SIG-M5 (cell line): ENCODE measurements at regions not wholly inside any gene's neighbourhood (a gene's known extent, or its start where the extent isn't known, plus 50 kb on each side); places are given as distances from the start of the nearest gene placed in this dataset.
"Not testable (repeated sequence)": the region's sequence is repeated elsewhere in the genome, so short reads cannot be mapped to it uniquely, and the experiment has no call there.

ENCODE experiments used
- DNase-seq: peaks from one replicate; lab custom pipeline; 2025; lab: John Stamatoyannopoulos, UW

DNA sequence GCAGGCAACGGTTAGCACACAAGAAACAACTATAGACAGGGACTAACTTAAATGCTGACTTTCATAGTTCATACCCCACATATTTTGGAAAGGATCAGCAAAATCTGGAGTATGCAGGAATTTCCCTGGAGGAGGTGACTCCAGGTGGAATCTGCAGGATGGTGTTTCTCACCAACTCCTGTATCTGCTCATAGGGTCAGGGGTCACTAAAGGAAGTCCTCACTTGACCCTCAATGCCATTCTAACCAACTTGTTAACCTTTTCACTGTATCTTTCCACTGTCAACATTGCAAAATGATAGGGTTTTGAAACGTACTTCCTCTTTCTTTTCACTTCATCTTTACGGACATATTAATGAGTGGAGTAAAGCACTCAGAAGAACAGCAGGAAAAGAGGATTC is 207.0 kb upstream of the CXCR4 start:
- peak; percentile 87 for DNase-seq

DNA sequence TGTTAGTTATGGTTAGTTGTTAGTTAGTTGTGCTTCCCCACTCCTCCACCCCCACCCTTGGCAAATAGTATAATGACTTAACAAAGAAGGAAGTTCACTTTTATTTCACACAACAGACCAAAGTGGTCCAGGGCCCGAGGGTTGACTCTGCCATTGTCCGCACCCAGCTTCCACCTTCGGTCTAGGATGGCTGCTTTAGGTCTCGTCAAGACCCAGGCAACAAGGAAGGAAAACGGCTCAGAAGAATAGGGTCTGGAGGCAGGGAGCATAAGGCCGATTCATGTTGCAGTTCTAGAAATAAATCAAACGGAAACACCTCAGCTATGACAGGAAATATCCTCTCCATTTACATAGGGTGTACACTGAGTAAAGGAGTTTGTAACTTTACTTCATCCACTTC is 206.0 kb upstream of the CXCR4 start:
- DNase-seq: no peak

DNA sequence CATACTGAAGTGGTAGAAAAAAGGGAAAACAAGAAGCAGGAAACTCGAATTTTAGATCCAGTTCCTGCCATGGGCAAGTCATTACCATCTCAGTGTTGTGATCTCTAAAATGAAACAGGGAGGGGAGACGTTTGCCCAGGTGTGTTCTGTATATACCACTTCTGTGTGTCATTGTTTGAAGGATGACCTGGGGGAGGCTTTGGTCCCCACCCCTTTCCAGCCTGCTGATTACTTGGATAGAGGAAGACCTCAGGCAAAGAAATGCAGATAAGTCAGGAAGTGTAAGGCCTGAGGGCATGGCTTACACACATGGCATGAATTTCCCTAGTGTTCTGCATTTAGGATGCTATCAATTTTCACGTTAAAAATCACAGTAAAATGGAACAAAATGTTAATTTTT is 205.2 kb upstream of the CXCR4 start:
- no peak for DNase-seq

DNA sequence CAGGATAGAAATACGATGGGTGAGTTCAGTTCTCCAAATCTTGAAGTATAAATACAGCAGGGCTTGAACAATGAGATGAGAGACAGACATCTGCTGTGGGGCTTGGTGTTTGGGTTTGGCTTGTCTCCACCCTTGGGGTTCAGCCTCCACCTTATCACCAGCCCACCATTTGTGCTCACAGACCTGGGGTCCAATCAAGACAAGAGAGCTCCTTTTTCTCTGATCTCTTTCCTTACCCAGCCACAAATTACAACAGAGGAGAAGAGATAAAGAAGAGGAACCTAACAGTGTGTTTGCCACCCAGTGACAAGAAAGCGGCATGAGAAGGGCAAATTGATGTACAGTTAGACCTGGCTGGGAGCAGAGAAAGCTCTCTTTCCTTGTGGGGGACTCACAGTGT is 204.5 kb upstream of the CXCR4 start:
- no peak for DNase-seq

DNA sequence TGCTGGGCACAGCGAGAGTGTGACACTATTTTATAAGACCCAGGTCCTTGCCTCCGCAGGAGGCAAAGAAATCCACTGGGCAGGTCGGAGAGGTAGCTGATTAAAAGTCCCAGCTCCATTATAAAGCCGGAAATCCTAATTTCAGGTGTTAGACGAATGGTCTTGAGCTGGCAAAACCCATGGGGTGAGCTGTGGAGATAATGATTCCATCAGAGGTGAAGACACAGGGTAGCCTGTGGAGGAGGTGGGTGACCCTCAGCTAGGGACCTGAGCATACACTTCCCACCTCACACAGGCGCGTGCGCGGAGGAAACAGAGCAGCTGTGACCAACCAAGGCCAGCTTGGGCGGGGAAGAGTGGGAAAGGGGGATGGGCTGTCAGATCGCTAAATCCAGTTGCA is 201.7 kb upstream of the CXCR4 start:
- no peak for DNase-seq

DNA sequence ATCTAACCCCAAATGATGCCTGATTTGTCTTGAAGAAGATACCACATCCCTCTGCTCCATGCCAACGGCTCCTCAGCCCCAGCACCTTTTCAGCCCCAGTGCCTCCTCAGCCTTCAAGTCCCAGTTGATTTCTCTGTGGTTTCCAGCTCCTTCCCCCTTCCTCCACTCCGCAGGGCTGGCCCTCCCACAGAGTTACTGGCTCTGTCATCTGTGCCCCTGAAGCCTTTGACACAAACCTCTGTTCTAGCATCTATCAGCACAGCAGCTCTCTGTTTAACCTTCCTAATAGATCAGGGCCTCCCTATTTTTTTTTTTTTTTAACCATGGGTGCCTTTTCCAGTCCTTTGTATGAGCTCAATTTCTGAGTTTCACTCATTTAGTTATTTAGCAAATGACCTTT is 201.3 kb upstream of the CXCR4 start:
- DNase-seq: no peak

DNA sequence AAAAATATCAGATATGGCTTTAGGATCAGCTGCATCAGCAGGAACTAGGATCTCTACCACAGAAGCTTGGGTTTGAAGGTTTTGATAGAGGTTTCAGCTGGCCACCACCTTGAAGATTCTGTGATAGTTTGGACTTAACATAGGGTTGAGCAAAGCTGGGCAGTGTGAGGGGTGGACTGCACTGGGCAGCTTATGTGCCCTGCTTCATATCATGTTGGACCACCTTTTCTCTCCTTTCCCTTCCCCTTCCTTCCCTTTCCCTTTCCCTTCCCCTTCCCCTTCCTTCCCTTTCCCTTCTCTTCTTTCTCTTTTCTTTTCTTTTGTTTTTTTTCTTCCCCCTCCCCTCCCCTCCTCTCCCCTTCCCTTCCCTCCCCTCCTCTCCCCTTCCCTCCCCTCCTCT is 196.3 kb upstream of the CXCR4 start:
- DNase-seq: no peak

DNA sequence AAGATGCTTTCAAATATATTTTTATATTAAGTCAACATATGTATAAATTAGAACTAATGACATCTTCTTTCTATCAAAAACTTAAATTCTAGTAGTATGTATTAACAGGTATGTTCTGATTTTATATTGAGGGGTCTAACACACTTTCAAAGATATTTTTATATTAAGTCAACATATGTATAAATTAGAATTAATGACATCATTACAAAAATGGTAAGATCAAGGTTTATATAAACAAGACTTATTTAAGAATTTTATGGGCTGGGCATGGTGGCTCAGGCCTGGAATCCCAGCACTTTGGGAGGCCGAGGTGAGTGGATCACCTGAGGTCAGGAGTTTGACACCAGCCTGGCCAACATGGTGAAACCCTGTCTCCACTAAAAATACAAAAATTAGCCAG is 194.6 kb upstream of the CXCR4 start:
- not testable (repeated sequence) for DNase-seq

DNA sequence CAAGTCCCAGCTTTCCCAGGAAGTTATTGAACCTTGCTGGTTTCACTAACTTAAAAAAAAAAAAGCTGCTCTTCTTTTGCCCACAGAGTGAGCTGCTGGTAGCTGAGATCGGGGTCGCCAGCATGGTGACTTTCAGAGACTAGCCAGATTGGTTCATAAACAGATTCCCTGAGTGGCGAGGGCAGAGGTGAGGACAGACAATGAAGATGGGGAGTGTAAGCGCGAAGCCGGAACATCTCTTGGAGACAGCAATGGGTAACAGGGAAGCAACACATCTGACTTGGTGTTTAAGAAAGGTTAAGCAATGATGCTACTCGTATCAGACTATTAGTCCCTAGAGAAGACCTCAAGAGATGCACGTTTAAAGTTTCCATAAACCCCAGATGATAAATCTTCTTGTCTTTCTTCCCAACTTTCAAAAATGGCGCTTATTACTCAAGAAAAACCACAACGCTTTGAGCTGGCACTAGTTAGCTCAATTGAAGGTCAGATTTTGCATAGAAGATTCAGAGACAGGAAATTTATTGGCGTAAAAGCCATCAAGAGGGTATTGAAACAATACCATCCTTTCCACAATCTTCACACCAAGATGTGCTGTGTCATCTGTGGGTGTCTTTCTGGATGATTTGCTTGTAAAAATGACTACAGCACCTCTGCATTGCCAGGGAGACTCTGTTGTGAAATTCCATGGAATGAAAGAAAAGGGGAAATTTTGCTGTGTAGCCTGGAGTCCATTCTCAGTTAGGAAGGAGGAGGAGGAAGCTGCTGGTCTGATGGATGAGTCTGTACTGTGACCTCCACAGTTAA is 193.1 kb upstream of the CXCR4 start:
- DNase-seq: no peak

DNA sequence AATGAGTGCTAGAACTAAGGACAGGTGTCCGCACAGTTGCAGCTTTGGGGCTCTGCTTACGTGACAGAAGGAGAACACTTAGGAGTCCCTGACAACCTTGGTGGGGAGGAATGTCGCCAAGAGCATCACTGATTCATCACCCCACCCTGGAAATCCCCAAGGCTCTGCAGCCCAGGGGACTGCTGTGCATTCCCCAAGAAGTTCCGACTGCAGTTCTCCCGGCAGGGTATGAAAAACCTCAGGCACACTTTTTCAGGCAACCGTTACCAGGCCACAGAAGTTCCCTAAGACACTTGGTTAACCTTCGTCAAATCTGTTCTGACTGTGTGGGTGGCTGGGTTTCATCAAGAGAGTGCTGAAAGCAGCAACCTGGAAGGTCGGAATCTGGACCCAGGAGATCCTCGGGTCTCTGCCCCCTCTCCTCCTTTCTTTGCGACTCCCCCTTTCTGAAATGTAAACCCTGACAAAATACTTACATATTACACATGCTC is 192.1 kb upstream of the CXCR4 start:
- no peak for DNase-seq

DNA sequence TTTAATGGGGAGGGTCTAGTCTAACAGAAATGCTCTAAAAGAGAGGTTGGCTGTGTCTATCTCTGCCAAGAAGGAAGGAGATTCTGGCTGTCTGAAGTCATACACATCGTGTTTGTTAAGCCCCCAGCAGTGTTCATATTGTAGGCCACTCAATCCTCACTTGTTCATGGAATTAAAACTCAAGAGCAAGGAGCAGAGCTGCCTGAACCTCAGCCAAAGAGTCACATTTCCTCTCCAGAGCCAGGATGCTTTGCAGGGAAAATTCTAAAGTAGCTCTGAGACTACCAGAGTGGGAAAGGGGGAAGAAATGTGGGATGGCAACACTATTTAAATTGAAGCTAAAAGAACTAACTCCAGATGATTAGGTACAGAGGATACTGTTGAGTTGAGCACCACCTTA is 190.7 kb upstream of the CXCR4 start:
- DNase-seq: no peak

DNA sequence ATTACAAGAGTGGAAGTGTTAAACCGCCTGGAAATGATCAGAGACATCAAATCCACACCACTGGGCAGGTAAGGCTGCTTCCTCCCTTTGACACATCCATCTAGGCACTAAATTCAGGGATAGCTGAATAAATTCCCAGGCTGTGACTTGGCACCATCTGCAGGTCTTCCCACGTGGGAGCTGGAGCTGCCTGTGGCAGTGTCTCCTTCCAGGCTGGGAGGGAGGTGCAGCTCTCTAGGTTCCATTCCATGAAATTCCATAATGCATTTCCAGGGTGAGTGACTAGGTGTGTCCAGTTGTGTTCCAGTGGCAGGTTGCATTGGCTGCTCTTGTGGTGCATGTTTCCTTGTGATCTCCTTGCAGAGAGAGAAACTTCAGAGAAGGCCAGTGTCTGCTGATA is 188.9 kb upstream of the CXCR4 start:
- DNase-seq: no peak

DNA sequence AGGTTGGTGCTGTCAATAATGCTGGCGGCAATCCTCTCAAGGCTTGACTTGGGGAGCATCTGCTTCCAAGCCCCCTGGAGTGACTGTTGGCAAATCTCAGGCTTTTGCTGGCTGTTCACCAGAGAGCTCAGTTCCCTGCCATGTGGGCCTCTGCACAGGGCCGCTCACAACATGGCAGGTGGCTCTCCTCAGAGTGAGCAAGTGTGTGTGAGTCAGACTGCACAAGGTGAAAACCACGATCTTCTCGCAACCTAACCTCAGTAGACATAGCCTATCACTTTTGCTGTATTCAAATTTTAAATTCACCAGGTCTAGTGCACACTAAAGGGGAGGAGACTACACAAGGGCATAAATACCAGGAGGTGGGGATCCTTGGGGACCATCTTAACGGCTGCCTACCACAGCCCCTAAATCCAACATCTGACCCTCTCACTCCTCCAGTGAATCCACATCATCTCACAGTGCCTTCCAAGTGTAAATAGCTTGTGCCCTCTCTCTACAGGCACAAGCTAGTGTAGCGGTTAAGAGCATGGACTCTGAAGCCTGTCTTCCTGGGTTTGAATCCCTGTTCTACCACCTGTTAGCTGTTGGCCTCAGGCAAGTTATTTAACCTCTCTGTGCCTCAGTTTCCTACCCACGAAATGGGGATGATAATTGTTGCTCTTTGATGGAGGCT is 187.7 kb upstream of the CXCR4 start:
- no peak for DNase-seq

DNA sequence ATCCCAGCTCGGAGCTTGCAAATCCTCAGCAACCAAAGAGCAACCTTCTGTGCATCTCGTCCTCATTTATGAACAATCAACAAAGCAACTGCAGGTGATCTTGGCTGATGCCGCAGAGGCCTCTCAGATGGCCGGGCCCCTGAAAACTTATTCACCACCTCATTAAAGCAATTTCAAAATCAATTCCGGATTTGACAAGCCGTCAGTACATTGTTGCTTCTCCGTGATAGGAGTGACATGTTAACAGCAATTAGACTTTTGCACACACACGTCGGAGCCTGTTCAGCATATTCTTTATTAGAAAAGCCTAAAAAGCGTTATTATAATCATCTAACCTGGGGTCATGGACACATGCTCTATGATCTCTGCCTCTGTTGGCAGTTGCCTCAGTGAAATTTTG is 183.1 kb upstream of the CXCR4 start:
- no peak for DNase-seq

DNA sequence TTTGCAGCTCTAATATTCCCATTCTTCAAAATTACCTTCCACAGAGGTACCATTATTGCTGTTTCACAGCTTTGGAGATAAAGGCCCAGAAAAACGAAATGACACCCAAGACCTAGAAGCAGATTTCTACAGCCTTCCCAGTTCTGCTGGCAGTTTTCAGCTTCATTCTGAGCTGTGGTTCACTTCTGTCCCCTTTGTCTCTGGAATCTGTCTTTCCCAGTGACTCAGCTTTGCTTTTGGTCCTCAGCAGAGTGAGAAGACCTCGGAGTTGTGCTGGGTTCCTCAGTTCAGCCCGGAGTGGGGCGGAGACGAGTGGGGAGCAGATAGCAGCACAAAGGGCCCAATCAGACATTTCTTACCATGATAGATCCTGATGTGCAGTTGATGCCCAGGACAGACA is 180.7 kb upstream of the CXCR4 start:
- DNase-seq: no peak

DNA sequence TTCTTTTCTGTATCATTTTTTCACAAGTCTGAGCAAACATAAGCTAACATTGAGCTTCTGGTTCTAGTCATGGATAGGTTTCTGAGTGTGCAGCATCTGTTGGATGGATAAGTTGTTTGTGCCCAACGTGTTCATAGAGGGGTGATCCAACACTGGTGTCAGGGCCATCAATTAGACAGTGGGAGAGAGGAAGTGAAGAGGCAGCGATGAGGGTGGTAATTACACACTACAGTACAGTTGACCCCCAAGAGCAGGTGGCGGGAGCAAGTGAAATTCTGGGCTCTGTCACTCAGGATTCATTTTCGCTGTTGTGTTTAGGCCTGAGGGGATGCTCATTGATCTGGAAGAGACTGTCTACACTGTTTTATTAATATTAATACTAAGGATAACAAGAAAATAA is 180.0 kb upstream of the CXCR4 start:
- DNase-seq: no peak

DNA sequence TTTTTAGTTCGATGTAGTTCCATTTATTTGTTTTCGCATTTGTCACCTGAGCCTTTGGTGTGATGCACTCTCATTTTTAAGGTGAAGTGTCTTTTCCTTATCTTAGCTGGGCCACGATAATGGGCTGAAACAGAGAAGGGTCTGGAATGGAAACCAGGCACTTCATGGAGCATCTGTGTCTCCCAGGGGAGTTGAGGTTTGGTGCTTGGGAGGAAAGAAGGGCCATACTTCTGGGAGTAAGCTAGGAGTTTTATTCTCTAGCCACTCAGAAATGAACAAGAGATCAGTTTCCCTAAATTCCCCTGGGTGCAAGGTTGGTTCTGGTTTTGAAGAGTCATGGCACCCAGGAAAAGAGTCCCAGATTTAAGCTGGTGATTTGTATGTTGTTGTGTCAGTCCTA is 179.4 kb upstream of the CXCR4 start:
- DNase-seq: no peak

DNA sequence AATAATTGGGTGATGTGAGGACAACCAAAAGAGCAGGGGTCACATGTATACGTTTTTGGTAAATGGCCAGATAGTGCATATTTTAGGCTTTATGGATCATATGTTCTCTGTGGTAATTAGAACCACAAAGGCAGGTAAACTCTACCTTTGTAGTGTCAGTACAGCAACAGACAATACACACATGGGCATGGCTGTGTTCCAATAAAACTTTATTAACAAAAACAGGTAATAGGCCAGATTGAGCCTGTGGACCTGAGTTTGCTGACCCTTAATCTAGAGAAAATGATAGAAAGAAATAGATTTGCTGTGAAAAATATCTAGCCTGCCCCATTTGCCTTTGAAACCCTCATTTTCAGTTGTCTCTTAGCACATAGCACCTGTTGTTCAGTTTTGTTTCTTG is 177.2 kb upstream of the CXCR4 start:
- DNase-seq: no peak

DNA sequence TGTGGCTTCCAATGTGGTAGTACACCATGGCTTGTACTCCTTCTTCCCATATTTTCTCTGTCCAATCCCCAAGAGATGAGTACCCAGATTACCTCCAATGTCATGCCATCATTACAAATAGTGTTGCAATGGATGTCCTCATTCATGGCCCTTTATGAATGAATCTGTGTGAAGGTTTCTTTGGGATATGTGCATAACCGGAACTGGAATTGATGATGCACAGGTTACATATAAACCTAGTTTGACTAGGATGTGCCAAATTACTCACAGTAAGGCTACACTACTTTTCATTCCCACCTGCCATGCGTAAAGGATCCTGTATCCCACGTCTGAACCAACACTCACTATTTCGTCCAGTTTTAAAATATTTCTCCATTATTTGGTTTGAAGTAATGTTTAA is 173.9 kb upstream of the CXCR4 start:
- DNase-seq: no peak

DNA sequence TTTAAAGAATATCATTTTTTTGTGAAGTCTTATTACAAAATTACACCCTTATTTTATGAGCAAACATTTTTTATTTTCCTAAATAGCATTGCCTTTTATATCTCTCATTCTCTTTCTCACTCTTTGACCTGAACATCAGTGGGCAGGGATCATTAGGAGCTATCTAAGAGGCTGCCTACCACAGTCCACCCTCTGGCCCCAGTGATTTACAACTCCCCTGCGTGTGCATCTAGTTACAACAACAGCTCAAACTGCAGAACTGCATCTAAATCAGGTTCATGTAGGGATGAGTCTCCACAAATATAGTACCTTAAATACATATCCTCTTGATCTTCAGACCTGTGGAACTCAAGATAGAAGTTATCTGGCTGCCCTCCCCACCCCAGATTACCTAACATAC is 172.4 kb upstream of the CXCR4 start:
- no peak for DNase-seq

DNA sequence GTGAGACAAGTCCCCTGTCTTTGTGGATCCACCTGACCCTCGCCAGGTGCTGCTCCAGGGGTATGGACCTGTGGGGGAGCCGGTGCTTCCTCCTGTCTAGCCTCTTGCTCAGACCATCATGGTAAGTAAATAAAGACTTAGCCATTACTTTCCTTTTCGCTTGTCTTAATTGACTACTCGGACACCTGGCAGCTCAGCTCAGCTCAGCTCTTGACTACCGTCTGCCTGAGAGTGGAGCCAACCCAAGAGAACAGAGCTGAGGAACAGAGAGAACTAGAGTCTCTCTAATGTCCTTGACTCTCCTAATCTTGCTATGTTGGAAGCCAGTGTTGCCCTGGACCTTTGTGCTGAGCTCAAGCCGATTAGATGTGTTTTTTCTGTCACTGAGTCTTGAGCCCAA is 170.3 kb upstream of the CXCR4 start:
- no peak for DNase-seq

DNA sequence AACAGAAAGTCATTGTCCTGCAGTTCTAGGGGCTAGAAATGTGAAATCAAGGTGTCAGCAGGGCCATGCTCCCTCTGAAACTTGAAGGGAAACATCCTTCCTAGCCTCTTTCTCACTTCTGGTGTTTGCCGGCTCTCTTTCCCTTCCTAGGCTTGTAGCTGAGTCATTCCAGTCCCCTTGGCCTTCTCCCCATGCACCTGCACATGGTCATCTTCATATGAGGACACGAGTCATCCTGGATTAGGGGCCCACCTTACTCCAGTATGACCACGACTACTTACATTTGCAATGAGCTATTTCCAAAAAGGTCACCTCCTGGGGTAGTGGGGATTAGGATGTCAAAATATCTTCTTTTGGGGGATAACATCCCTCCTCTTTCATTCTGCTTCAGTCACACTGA is 168.5 kb upstream of the CXCR4 start:
- no peak for DNase-seq

DNA sequence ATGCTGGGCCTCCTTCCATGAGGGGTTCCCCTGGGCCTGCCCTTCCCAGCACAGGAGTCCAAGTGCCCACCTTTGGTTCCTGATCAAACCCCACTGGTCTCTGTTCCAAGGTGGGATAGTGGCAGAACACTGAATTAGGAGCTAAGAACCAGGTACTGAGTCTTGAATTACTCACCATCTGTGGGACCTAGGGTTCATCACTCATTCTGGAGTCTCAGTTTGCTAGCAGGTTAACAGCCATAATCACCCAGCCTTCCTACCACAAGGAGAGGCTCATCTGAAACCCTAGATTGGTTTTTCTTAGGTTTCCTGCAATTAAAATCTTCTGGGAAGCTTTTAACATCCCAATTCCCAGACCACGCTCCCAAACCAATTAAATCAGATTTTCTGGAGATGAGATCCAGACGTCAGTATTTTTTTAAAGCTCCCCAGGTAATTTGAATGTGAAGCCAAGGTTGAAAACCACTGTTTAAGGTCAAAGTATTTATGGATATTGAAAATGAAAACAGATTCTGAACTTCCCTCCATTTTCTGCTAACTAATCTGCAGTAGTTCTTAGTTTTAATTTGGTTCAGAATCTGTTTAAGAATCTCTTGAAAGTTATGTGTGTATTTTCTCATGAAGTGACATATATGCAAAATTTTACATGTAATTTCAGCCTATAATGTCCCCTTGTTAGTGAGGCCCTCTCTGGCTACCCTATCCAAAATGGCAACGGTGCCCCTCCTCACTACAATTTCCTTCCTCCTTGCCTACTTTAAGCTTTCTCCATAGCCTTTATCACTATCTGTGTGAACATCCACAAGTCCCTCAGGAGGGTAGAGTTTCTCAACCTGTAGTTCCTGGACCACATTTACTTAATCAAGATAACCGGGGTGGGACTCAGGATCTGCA is 166.5 kb upstream of the CXCR4 start:
- DNase-seq: no peak
